Daoy (cell line): ENCODE measurements at regions not wholly inside any gene's neighbourhood (a gene's known extent, or its start where the extent isn't known, plus 50 kb on each side); places are given as distances from the start of the nearest gene placed in this dataset.
"Not testable (repeated sequence)": the region's sequence is repeated elsewhere in the genome, so short reads cannot be mapped to it uniquely, and the experiment has no call there.

Source experiments
- DNase-seq: peaks from one replicate; pipeline ENCODE4 v3.0.0-alpha.2; 2015; ENCODE audit warnings: low read depth

- DNase-seq, result no peak
Measured at GRCh38 chr2:52294628-52295027, 1262.7 kb upstream of the NRXN1 start.

GRCh38 chr2:52292801-52293200, 1260.9 kb upstream of the NRXN1 start:
- no peak for DNase-seq

GRCh38 chr2:52289741-52290140, 1257.8 kb upstream of the NRXN1 start:
- DNase-seq, result no peak

DNA sequence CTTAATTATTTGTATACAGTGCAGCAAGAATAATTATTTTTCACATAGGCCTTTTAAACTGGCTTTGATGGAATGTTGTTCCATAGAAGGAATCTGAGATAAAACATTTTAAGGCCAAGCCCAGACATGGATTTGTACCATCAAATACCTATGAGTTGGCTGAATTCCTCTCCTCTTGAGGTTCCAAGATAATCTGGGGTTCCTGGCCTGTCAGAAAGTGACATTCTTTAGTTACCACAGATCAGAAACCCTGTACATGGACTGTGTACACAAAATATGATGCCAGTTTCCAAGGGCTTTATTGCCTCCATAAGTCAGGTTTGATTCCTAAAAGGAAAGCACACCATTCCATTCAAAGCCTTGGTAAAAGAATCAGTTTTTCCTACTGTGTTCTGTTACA, 1256.7 kb upstream of the NRXN1 start:
- no peak for DNase-seq

DNA sequence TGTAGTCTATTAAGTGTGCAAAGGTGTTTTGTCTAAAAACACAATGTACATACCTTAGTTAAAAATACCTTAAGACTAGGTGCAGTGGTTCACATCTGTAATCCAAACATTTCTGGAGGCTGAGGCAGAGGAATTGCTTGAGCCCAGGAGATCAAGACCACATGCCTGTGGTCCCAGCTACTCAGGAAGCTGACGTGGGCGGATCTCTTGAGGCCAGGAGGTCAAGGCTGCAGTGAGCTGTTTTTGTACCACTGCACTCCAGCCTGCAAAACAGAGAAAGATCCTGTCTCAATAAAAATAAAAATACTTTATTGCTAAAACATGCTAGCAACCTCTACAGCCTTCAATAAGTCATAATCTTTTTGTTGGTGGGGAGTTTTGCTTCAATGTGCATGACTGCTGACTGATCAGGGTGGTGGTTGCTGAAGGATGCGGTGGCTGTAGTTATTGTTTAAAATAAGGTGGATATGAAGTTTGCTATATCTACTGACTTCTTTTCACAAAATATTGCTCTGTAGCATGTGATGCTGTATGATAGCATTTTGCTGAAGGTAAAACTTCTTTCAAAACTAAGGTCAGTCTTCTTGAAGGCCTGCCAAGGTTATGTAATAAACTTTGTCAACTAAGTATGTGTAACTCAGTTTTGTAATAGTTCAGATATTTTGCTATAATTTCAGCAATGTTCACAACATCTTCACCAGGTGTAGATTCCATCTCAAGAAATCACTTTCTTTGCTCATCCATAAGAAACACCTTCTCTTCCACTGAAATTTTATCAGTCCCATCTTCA, 1238.0 kb upstream of the NRXN1 start:
- no peak for DNase-seq

DNA sequence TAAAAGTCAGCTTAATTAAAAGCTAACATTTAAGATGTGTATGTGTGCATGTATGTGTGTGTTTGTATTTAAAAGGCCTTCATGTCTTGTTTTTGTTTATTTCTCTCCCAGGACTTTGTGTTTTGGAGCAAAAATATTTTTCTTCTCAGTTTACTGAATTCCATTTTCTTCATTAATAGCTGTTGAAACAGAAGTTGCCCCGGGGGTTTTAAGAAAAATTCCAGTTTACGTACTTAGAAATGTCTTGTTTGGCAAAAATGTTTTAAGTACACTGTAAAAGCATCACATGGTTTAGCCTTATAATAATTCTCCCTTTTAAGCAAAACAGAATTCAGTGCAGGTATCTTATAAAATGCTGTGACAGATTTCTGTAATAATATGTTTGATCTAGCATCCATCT, 1233.0 kb upstream of the NRXN1 start:
- no peak for DNase-seq

- no peak for DNase-seq
Measured at GRCh38 chr2:52264488-52264887, 1232.6 kb upstream of the NRXN1 start.

GRCh38 chr2:52260904-52261303, 1229.0 kb upstream of the NRXN1 start:
- DNase-seq, result no peak

DNA sequence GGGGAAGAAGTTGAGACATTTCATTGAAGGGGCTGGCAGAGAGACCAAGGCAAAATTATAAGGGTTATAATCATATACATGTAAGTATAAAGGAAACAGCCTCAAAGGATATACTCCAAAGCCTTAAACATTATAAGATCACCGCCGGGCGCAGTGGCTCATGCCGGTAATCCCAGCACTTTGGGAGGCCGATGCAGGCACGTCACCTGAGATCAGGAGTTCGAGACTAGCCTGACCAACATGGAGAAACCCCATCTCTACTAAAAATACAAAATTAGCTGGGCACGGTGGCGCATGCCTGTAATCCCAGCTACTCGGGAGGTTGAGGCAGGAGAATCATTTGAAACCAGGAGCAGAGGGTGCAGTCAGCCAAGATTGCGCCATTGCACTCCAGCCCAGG, 1227.0 kb upstream of the NRXN1 start:
- DNase-seq, result not testable (repeated sequence)

DNA sequence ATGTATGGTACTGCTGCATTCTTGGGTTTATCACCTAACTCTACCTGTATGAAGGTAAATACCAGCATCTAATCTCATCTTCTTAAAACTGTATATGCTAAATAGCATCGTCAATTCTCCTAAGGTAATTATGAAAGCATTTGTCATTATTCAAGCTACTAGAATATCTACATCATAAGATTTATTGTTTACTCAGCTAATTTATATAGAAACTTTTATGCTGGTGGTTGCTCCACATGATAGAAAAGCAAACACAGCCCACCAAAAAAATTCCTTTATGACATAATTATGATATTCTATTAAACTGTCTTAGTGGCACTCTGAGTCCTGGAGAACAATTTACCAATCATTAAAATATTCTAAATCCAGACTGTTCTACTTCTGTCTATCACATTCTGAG, 1226.1 kb upstream of the NRXN1 start:
- no peak for DNase-seq

DNA sequence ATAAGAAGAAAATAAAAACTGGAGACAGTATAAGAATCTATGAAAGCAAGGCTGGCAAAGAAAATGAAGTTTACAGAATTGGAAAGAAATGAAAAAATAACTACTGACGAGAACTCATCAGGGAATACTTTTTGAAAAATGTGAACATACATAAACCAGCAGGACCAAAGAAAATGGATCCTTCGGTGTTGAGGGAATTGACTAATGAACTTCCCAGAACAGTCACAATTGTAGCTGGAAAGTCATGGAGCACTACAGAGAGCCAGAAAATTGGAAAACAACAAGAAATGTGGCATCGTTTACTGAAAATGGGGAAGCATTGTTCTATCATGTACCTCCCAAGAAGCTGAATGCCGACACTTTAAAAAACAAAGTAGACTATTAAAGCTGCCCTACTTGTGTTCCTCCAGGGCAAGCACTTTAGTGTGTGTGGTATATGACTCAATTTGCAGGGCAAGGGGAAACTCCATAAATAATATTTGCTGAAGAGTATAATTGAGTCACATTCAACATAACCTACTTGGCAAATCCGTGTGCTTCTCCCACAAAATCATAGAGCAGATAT, 1221.6 kb upstream of the NRXN1 start:
- no peak for DNase-seq

GRCh38 chr2:52238782-52239181, 1206.8 kb upstream of the NRXN1 start:
- DNase-seq, result no peak

DNA sequence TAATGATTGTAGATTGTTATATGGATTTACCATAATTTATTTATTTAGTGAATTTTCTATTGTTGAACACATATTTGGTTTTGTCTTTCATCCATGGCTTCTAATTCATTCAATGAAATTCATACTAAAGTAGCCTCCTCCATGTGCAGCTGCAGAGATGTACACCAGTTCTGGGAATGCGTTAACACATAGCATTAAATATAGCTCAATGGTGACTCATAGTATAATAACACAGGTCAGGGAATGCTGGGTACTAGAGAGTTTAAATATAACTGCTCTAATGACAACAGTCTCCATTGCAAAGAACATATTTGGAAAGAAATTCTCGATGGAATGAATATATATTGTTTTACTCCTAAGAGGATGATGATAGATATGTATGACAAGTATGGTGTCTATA, 1190.2 kb upstream of the NRXN1 start:
- no peak for DNase-seq

GRCh38 chr2:52220393-52220792, 1188.5 kb upstream of the NRXN1 start:
- DNase-seq, result no peak

DNA sequence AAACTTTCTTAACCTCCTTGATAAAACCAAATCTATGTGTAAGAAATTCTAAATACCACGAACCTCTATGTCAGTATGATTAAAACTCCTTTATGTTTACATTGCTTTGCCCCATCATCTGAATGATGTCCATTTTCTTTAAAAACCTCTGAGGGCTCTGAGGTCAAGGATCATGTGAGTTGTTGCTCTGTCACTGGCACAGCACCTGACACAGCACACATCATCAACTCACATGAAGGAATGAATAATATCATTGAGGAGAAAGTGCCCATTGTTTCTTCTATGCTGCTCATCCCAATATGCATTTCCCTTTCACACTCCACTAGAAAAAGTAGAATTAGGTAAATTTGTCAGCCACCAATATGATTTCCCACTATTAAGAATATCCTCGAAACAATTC, 1178.7 kb upstream of the NRXN1 start:
- DNase-seq, result no peak

GRCh38 chr2:52210161-52210560, 1178.2 kb upstream of the NRXN1 start:
- no peak for DNase-seq

- no peak for DNase-seq
Measured at GRCh38 chr2:52194342-52194741, 1162.4 kb upstream of the NRXN1 start.

DNA sequence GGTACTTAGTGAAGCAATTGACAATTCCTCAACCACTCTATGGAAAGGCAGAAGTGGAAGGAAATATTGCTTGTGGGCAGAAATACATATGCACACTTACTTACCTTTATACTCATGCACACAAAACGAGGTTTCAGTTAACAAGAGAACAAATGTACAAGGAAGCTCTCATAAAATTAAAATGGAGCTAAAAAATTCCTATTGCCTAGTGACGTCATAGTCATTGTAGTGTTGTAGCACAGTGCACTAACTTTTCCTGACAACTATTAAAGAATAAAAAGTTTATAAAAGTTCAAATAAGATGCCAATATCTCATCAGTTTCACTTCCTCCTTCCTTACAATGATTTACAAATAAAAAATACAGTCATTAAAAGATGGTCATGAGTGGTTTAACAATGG, 1161.9 kb upstream of the NRXN1 start:
- DNase-seq, result no peak

- DNase-seq, result no peak
Measured at GRCh38 chr2:52192656-52193055, 1160.7 kb upstream of the NRXN1 start.

GRCh38 chr2:52181080-52181479, 1149.1 kb upstream of the NRXN1 start:
- no peak for DNase-seq

GRCh38 chr2:52178845-52179244, 1146.9 kb upstream of the NRXN1 start:
- DNase-seq, result no peak

- no peak for DNase-seq
Measured at GRCh38 chr2:52145005-52145404, 1113.1 kb upstream of the NRXN1 start.

DNA sequence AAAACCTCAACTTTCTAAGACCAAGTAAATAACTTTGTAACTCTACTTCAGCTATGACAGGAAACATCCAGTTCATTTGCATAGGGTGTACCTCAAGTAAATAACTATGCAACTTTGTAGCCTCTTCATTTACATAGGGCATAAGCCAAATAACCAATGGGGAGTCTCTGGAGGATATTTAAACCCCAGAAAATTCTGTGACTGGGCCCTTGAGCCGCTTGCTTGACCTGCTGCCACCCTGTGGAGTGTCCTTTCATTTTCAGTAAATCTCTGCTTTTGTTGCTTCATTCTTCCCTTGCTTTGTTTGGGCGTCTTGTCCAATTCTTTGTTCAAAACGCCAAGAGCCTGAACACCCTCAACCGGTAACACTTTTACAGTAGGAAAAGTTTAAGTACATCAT, 1112.7 kb upstream of the NRXN1 start:
- no peak for DNase-seq

DNA sequence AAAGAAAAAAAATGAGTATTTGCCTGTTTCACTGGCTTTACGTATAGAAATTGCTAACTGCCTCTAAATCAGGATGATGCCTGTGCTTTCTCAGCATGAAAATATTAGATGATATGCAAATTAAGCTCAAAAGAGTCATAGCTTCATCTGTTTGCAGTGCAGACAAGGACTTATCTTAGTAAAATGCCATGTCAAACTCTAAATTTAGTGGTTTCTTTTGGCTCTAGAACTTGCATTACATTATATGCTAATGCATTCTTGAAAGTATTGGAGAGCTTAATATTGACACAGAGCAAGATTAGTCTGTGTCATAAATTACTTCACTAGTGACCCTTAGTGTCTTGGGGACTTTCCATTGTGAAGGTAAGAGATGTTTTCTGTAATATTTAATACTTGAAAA, 1109.1 kb upstream of the NRXN1 start:
- no peak for DNase-seq
